ENCODE measurements at regions not wholly inside any gene's neighbourhood (a gene's known extent, or its start where the extent isn't known, plus 50 kb on each side); places are given as distances from the start of the nearest gene placed in this dataset.

DNA sequence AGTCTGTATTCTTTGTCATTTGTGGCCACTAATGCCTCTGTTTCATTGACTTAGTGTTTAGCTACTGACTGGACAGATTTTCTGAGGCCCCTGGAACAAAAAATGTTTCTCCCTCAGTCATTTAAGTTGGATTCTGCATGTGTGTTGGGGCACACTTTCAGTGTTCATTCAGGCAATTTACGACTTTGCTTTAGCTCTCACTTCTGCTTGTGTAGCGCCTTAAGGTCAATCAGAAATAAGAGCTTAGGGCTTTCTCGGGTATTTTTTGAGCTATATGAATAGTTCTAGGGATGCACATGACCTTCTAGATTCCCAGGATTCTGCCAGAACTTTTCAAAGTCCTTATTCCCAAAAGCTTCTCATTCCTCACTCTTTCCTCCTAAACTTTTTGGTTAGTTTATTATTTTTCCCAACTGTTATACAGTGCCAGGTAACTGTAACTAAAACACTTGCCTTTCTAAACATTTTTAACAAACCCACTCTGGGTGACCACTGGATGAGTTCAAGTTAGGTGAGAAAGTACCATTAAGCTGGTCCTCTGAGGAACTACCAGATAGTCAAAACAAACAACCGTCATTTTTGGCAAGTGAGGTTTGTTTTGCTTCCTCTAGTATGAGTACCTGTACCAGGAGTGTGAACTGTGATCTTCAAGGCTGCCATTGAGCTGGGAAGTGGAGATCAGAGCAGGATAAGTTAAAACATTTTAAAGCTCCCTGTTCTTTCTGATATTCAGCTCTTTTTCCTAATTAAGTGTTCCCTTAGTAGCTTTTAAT, 571.3 kb upstream of the TLE4 start:
- no peak overlapping the region for H3K4me3 ChIP-seq
- no peaks in the 10 kb centered on the region for H3K36me3 ChIP-seq
- TF ChIP-seq, protein P1, sequence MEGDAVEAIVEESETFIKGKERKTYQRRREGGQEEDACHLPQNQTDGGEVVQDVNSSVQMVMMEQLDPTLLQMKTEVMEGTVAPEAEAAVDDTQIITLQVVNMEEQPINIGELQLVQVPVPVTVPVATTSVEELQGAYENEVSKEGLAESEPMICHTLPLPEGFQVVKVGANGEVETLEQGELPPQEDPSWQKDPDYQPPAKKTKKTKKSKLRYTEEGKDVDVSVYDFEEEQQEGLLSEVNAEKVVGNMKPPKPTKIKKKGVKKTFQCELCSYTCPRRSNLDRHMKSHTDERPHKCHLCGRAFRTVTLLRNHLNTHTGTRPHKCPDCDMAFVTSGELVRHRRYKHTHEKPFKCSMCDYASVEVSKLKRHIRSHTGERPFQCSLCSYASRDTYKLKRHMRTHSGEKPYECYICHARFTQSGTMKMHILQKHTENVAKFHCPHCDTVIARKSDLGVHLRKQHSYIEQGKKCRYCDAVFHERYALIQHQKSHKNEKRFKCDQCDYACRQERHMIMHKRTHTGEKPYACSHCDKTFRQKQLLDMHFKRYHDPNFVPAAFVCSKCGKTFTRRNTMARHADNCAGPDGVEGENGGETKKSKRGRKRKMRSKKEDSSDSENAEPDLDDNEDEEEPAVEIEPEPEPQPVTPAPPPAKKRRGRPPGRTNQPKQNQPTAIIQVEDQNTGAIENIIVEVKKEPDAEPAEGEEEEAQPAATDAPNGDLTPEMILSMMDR (IDR thresholded peaks at IDR 0.05) = no peak
- DNase-seq (no peak), ATAC-seq (no peak)
- H3K4me1 ChIP-seq = no peaks in the 10 kb centered on the region
- H3K27me3 ChIP-seq = no peaks in the 10 kb centered on the region
- peaks cover 0 to 4% of the 10 kb centered on the region in 2 donors for H3K9me3 ChIP-seq
- no peak overlapping the region for H3K27ac ChIP-seq
- intact Hi-C loops (cut with DNase I) = no loop called here

DNA sequence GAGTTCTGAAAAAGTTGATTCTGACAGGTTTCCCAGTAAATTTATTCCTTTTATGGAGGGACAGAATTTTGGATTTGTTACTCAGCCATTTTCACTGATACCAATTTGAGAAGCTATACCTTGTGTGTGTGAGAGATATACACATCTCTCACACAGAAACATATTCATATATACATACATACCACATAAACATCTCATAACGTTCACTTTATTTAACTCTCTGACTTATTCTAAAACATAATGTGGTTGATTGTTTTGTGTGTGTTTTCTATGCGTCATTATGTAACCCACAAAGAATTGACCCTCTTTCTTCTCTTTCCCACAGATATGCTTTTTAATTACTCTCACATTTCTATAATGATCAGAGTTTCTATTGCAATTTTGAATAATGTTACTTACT, 570.8 kb upstream of the TLE4 start:
- DNase-seq (no peak), ATAC-seq (no peak)
- H3K4me1 ChIP-seq = no peaks in the 10 kb centered on the region
- no peak overlapping the region for H3K27ac ChIP-seq
- H3K9me3 ChIP-seq = peaks cover 0 to 4% of the 10 kb centered on the region in 2 donors
- no peak overlapping the region for H3K4me3 ChIP-seq
- TF ChIP-seq, protein P1 (IDR thresholded peaks at IDR 0.05) = no peak
- no peaks in the 10 kb centered on the region for H3K27me3 ChIP-seq
- intact Hi-C loops (cut with DNase I) = no loop called here
- no peaks in the 10 kb centered on the region for H3K36me3 ChIP-seq

- Histone ChIP-seq H3K27ac (no peak overlapping the region), H3K9me3 (peaks cover 0 to 4% of the 10 kb centered on the region in 2 donors), H3K4me3 (no peak overlapping the region), H3K4me1 (no peaks in the 10 kb centered on the region), H3K27me3 (no peaks in the 10 kb centered on the region), H3K36me3 (no peaks in the 10 kb centered on the region)
- TF ChIP-seq, protein P1 (IDR thresholded peaks at IDR 0.05) = no peak
- intact Hi-C loops (cut with DNase I) = no loop called here
- ATAC-seq = no peak
- DNase-seq = no peak
Observed at GRCh38 chr9:79003514-79003913, 568.3 kb upstream of the TLE4 start.

DNA sequence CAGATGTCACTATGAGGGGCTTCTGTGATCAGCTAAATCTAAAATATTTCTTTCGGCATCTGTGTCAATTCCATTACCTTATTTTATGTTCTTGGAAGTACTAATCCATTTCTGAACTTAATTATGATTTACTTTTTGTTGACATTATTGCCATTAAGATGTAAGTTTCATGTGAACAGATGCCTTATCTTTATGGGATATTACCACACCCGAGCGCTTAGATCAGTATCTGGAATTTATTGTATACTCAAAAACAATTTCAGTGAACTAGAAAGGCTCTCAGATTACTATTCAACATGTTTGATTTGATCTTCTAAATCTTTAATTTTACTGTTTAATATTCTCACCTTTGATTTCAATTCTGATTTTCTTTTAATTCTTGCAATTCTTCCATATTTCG, 567.7 kb upstream of the TLE4 start:
- no peaks in the 10 kb centered on the region for H3K27me3 ChIP-seq
- no peak overlapping the region for H3K27ac ChIP-seq
- intact Hi-C loops (cut with DNase I) = no loop called here
- DNase-seq (no peak), ATAC-seq (no peak)
- H3K36me3 ChIP-seq = no peaks in the 10 kb centered on the region
- no peaks in the 10 kb centered on the region for H3K4me1 ChIP-seq
- TF ChIP-seq, protein P1 (IDR thresholded peaks at IDR 0.05) = no peak
- no peak overlapping the region for H3K4me3 ChIP-seq
- peaks cover 0 to 4% of the 10 kb centered on the region in 2 donors for H3K9me3 ChIP-seq

- Histone ChIP-seq H3K4me3 (no peak overlapping the region), H3K4me1 (no peaks in the 10 kb centered on the region), H3K27me3 (no peaks in the 10 kb centered on the region), H3K27ac (no peak overlapping the region), H3K9me3 (peaks cover 0 to 4% of the 10 kb centered on the region in 2 donors), H3K36me3 (no peaks in the 10 kb centered on the region)
- intact Hi-C loops (cut with DNase I) = no loop called here
- ATAC-seq (no peak), DNase-seq (no peak)
- TF ChIP-seq, protein P1 (IDR thresholded peaks at IDR 0.05) = no peak
Observed at GRCh38 chr9:79006546-79006945, 565.2 kb upstream of the TLE4 start.

All from left lung (tissue), 4 donors.